Jurkat, Clone E6-1 (cell line): ENCODE measurements at regions not wholly inside any gene's neighbourhood (a gene's known extent, or its start where the extent isn't known, plus 50 kb on each side); places are given as distances from the start of the nearest gene placed in this dataset.

Source experiments
- DNase-seq: peaks from one replicate; pipeline ENCODE4 v3.0.0-alpha.2; 2011; ENCODE audit warnings: low read depth, low spot score
- H3K4me3 ChIP-seq: 2 replicates; pipeline ENCODE4 v1.5.1; 2011; ENCODE audit warnings: mild to moderate bottlenecking, low read length, control low read depth, moderate library complexity

DNA sequence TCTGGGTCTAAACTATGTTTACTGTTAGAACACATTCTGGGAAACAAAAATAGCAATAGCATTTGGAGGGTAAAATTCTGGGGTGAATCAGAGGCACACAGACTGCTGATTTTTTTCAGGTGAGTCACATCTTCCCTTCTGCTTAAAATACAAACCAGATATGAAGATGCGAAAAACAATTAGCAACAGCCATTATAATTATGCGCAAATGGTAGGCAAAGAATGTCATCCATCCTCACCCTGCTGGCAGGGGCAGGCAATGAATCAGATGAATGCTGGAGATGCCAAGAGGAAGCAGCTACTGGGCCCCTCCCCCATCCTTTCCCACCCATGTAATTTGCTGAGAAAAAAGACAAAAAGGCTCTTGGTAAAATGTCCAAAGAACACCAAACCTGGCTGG is 282.9 kb downstream of the KLF5 start:
- no peak overlapping the region for H3K4me3 ChIP-seq
- no peak for DNase-seq

DNA sequence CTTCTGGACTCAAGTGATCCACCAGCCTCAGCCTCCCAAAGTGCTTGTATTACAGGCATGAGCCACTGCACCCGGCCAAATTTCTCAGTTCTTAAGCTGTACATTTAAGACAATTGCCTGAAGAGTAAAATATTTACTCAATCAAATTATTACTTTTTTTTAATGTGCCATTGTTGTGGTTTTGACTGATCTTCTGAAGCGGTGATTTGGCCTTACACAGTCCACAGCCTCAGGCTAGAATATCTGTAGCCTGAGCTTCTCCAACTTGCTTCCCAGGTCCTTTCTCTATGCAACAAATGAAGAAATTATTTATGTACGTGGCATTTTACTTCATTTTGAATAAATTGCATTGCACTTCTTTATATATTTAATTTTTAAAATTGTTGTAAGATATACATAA is 281.3 kb downstream of the KLF5 start:
- DNase-seq = no peak
- no peak overlapping the region for H3K4me3 ChIP-seq

DNA sequence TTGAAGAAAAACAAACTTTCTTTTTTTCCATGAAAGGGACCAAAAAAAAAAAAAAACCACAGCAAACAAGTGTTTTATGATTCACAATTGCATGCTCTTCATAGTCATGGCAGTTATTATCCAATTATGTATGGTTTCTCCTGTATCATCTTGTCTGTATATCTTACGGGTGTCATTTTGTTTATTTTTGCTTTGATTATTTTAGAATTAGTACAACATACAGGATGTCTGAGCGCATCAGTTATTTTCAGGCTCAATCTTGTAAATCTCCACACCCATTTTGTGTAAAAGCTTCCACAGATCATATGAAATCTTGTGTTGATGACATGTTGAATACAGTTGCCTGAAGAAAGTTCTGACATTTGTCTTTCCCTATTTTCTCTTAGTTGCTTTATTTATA is 280.3 kb downstream of the KLF5 start:
- DNase-seq = no peak
- no peak overlapping the region for H3K4me3 ChIP-seq

DNA sequence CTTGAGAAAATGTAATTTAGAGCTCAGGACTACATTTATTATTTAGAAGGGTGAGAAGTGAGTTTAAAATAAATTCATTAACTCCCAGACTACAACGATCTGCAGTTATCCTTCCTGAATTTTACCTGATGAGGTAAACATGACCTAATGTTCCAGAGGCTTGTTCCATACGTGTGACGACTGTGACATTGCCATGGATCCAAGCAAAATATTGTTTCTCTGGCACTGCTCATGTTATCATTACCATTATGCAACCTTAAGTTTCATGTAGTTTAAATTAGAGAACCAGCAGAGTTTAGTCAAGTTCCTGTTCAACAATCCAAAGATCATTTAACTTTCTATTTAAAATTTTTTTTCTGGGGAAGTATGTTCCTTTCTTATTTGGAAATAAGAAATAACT is 279.6 kb downstream of the KLF5 start:
- H3K4me3 ChIP-seq = no peak overlapping the region
- no peak for DNase-seq

DNA sequence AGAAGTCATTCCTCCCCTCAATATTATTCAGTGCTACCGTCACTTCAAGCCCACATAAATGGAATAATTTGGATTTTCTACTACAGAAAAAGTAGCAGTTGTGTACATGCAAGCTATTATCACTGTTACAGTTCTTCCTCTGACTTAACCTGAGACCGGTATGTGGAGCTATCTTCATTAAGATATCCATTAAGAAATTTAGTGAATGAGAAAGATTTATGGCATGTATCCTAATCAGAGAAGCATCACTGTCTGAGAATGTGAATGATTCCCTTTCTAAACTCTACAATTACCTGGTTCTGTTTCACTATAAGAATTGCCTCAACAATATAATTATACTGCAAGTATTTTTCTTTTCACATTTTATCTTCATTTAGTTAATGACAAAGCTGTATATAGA is 278.7 kb downstream of the KLF5 start:
- no peak overlapping the region for H3K4me3 ChIP-seq
- no peak for DNase-seq

DNA sequence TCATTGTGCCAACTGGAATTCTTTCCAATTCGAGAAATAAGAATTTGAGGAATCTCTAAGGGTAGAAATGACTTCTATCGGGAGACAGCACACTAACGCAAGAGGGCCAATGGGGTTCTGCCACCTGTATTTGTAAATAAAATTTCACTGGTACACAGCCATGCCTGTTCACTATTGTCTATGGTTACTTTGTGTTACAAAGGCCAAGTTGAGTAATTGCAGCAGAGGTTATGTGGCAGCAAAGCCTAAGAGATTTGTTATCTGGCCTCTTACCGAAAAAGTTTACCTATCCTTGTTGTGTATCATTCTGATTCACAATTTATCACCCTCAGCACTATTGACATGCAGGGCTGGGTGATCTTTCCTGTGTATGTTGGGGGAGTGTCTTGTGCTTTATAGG is 278.0 kb downstream of the KLF5 start:
- no peak for DNase-seq
- no peak overlapping the region for H3K4me3 ChIP-seq

DNA sequence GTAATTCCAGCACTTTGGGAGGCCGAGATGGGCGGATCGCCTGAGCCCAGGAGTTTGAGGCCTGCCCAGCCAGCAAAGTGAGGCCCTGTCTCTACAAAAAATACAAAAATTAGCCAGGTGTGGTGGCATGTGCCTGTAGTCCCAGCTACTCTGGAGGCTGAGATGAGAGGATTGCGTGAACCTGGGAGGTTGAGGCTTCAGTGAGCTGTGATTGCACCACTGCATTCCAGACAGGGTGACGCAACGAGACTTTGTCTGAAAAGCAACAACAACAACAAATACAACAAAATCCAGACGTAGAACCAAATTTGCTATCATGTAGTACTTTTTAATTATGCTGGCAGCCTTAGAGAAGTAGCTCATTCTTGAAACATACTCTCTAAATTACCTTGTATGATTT is 277.1 kb downstream of the KLF5 start:
- no peak for DNase-seq
- no peak overlapping the region for H3K4me3 ChIP-seq

DNA sequence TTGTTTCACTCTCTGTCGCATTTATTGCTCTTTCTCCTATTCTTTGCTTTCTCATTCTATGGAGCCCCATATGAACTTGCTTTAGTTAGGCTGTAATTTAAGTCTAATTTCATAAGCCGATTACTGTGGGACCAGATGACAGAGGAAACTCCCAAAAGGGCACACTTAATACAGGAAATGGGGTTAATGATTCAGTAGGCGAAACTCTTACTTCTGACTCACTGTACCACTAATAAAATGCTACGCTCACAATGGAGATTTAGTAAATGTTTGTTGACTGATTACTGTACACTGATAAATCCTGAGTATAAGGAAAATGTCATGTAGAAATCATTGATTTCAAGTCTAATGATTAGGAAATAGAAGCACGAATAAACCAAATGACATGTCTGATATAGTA is 276.4 kb downstream of the KLF5 start:
- no peak for DNase-seq
- H3K4me3 ChIP-seq = no peak overlapping the region

- DNase-seq = no peak
- H3K4me3 ChIP-seq = no peak overlapping the region
Observed at GRCh38 chr13:73334445-73334844, 275.6 kb downstream of the KLF5 start.

GRCh38 chr13:73331556-73331955 is 272.8 kb downstream of the KLF5 start:
- H3K4me3 ChIP-seq = no peak overlapping the region
- no peak for DNase-seq

DNA sequence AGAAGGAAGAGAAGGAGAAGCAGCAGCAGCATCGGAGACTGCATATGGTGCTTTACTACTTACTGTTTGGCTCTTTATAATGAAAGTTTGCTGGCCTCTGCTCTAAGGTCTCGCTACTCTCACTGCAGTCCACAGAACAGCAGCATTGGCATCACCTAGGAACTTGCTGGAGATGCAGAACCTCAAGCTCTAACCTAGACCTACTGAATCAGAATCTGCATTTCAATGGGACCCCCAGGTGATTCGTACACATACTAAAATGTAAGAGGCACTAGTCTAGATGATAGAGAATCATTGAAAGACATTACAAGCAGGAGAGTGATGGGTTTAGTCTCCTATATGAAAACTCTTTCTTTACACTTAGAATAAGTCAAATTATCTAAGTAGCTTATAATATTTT is 270.6 kb downstream of the KLF5 start:
- no peak for DNase-seq
- H3K4me3 ChIP-seq = no peak overlapping the region

DNA sequence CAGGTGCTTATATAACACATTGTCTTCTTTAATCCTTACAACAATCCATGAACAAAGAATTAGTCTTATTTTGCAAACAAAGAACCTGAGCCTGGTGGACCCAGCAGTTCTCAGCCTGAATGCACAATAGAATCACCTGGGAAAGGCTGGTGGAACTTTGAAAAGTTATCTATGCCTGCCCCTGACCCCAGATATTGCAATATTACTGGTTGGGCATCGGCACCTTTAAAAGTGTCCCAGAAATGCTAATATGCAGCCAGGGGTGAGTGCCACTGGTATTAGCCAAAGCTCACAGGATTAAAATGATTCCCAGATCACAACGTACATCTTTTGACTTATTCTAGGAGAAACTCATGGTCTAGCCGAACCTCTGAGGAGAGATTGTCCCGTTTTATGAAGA is 268.8 kb downstream of the KLF5 start:
- no peak for DNase-seq
- no peak overlapping the region for H3K4me3 ChIP-seq

DNA sequence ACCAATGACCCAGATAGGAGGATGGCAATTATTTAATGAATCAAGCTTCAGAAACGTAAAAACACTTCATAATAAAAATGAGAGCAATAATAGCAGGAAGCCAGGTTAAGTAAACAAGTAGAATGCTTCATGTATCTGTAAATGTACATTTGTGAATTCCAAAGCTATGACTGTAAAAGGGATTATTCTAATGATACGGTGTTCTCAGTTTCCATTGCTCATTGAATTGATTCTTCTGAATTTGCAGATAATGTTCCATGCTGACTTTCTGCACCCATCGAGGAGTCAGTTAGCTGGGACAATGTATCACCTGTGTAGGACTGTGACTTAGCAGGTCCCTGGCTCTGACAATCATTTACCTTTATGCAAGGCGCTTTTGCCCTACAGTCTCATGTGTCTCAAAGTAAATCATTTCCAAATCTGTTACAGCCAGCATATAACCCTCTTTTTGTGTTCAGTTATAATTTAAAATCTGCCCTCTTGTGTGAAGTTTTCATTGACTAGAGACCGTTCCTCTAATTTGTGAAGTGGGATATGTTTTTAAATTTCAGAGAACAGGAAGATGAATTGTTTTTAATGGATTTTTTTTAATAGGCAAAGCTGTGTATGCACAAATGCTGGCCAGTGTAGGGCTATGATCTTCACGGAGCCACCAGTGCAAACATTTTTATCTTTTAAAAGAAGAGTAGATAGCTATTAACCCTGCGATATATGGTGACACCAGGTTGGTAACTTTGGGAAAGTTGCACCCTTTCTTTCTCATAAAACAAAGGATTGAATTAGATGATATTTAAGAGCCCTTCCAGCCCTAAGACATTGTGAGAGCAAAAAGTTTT is 267.1 kb downstream of the KLF5 start:
- no peak overlapping the region for H3K4me3 ChIP-seq
- DNase-seq = no peak

DNA sequence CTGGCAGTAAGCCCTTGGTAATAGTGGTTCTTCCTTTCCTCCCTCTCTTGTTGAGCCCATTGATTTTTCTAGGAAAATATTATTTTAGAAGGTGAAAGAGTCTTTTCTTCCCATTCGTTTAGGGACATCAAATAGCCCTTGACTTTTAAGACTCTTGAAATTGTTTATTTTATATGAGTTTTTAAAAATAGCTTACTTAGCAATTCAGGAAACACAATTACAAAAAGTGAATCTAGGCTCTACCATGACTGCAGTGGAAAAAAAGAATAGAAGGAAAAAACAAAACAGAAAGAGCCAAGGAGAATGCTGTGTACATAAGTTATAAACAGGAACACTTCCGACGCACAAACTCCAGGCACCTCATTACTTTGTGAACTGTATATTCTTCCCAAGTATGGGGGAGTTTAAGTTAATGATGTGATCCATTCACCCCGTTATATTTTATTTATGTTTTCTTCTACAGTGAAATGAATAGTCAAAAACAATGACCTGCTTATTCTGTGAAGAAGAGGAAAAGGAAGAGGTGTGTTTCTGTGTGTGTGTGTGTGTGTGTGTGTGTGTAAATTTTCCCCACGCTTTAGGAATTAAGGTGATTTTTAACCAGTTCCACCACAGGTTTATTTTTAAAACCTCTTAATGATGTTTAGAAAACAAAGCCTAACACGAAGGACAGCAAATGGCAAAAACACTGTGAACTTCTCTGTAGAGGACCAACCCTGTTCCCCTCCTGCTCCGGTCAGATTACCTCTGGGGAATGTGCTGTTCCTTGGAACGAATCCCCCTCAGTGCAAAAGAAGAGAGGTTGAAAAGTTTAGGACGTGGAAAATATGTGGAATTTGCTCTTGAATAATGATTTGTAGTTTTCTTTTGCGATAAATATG is 266.3 kb downstream of the KLF5 start:
- DNase-seq = no peak
- no peak overlapping the region for H3K4me3 ChIP-seq

GRCh38 chr13:73323615-73324014 is 264.8 kb downstream of the KLF5 start:
- DNase-seq = no peak
- H3K4me3 ChIP-seq = no peak overlapping the region

DNA sequence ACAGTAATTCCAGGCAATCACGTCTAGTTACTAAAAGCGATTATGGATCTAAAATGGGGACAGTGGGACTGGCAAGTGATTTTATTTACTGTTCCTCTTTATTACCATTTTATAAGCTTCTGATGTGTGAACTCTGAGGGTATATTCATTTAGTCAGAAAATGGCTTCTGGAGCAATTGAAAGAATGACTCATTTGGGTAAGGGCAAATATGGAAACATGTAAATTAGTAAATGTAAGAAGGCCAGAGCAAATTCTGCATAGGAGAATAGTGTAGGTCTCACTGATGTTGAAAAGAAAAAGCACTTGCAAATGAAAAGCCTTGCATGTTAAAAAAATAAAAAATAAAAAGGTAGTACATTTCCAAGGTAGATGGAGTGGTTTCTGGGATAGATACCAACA is 262.2 kb downstream of the KLF5 start:
- no peak for DNase-seq
- no peak overlapping the region for H3K4me3 ChIP-seq

GRCh38 chr13:73317140-73317539 is 258.3 kb downstream of the KLF5 start:
- DNase-seq = no peak
- H3K4me3 ChIP-seq = no peak overlapping the region

- no peak for DNase-seq
- H3K4me3 ChIP-seq = no peak overlapping the region
Observed at GRCh38 chr13:73310366-73310765, 251.6 kb downstream of the KLF5 start.

DNA sequence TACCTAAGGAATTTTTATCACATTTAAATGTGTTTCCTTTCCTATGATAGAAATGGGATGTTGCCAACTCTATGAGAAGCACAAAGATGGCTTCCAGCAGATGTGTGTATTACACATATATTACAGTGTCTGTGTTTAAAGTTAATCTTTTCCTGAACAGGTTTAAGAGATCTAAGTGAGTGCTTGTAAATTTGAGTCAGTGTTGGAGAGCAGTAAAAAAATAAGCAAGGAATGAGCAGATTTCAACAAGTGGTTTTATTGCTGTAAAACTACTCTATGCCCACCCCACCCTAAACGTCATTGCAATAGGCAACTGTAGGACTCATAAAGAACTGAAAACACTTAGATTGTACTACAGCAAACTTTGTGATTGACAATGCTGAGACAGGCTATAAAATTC is 248.7 kb downstream of the KLF5 start:
- no peak for DNase-seq
- H3K4me3 ChIP-seq = no peak overlapping the region

GRCh38 chr13:73306688-73307087 is 247.9 kb downstream of the KLF5 start:
- no peak overlapping the region for H3K4me3 ChIP-seq
- DNase-seq = no peak

DNA sequence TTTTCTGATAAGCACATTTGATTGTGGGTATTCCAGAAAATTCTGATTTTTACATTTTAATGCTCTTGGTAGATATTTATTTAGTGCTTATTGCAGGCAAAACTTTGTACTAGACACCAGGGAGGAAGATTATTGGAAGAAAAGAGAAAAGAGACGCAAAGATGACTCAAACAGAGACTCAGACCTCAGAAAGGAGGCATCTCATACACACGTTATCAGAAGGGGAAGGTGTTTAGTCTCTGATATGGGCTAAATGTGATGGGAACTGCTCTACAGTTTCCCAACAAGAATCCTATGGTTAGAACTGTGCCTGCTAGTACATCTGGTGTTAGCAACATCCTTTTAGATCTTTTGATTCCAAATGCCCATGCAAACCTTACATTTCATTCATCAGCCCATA is 245.6 kb downstream of the KLF5 start:
- DNase-seq = no peak
- no peak overlapping the region for H3K4me3 ChIP-seq
